ENCODE measurements at regions not wholly inside any gene's neighbourhood (a gene's known extent, or its start where the extent isn't known, plus 50 kb on each side); places are given as distances from the start of the nearest gene placed in this dataset.

DNA sequence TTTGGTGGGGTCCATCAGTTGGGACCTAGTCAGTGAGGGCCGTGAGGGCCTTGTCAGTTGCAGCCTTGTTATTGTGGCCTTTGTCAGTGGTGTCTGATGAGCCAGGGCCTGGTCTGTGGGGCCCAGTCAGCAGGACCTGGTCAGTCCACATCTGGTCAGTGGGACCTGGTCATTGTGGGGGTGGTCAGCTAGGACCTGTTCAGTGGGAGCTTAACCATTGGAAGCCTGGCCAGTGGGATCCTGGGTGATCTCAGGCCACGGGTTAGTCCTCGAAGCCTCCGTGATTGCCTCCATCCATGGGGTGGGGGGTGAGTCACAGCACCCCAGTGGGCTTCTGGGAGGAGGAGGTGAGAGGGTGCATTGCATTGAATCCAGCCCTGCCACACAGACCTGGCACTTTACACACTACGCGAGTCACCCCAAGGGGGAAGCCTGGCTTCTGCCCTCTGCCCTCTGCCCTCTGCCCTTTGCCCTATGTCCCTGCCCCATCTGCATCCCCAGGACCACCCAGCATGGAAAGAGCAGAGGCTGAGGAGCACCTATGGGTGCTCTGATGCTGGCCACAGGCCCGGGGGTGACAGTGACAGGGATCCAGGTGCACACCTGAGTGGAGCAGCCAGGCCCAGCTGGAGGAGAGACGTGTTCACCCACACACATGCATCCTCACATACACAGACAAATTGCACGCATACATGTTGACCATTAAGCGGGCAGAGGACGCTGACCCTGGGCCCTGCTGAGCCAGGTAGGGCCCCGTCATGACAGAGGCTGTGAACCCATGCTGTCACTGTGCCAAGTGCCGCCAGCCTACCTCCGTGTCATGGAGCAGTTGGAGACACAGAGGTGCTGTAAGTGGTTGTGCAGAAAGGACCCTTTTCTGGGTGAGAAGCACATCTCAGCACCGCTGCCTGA is 59.8 kb upstream of the TPM4 start:
- no peak overlapping the region for H3K4me3 ChIP-seq (ENCODE audit: low read length, poor library complexity, severe bottlenecking)
- no peak overlapping the region for H3K9ac ChIP-seq (ENCODE audit: low read depth, low read length, poor library complexity, severe bottlenecking)
- H3K27me3 ChIP-seq (ENCODE audit: insufficient read depth, low read length, poor library complexity, severe bottlenecking) = no peaks in the 10 kb centered on the region
- no peaks in the 10 kb centered on the region for H3K36me3 ChIP-seq (ENCODE audit: insufficient read depth, low read length)
- no peak overlapping the region for H3K4me2 ChIP-seq (ENCODE audit: low read depth, low read length, poor library complexity, severe bottlenecking)
- no peaks in the 10 kb centered on the region for H3K9me3 ChIP-seq (ENCODE audit: insufficient read depth, low read depth, low read length)
- H3K9me2 ChIP-seq (replicated peaks; ENCODE audit: low read depth, low read length) = no peaks in the 10 kb centered on the region
- no peaks in the 10 kb centered on the region for H3K4me1 ChIP-seq (ENCODE audit: insufficient read depth, low read length, poor library complexity, severe bottlenecking)
- no peaks in the 10 kb centered on the region for H4K20me1 ChIP-seq (ENCODE audit: insufficient read depth, low read length, poor library complexity, severe bottlenecking)
- H2AFZ ChIP-seq (ENCODE audit: low read length) = no peak overlapping the region
- no peak for TF ChIP-seq EZH2phosphoT487 (IDR thresholded peaks at IDR 0.05; ENCODE audit: borderline replicate concordance)
- TF ChIP-seq, protein P1, sequence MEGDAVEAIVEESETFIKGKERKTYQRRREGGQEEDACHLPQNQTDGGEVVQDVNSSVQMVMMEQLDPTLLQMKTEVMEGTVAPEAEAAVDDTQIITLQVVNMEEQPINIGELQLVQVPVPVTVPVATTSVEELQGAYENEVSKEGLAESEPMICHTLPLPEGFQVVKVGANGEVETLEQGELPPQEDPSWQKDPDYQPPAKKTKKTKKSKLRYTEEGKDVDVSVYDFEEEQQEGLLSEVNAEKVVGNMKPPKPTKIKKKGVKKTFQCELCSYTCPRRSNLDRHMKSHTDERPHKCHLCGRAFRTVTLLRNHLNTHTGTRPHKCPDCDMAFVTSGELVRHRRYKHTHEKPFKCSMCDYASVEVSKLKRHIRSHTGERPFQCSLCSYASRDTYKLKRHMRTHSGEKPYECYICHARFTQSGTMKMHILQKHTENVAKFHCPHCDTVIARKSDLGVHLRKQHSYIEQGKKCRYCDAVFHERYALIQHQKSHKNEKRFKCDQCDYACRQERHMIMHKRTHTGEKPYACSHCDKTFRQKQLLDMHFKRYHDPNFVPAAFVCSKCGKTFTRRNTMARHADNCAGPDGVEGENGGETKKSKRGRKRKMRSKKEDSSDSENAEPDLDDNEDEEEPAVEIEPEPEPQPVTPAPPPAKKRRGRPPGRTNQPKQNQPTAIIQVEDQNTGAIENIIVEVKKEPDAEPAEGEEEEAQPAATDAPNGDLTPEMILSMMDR (conservative IDR thresholded peaks at IDR 0.05; ENCODE audit: low read length) = no peak
- H3K79me2 ChIP-seq (ENCODE audit: insufficient read depth, low read length) = no peaks in the 10 kb centered on the region
- no peaks in the 10 kb centered on the region for H3F3A ChIP-seq (ENCODE audit: low read depth)

DNA sequence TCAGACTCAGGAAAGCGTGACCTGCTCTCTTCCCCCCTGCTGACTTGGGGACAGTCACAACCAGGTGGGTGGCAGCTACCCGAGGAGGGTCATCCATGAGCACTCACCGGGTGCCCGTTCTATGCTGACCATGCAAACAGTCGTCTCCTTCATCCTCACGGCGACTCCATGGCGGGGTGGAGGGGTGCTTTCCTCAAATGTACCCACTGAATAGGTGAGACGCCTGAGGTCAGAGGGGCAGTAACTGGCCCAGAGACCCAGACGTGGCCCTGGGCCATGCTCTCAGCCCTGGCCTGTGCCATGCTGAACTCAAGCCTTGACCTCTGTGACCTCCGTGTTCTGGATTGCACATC is 59.2 kb upstream of the TPM4 start:
- Histone ChIP-seq H3K79me2 (ENCODE audit: insufficient read depth, low read length) (no peaks in the 10 kb centered on the region), H3F3A (ENCODE audit: low read depth) (no peaks in the 10 kb centered on the region), H3K4me2 (ENCODE audit: low read depth, low read length, poor library complexity, severe bottlenecking) (no peak overlapping the region), H3K4me3 (ENCODE audit: low read length, poor library complexity, severe bottlenecking) (no peak overlapping the region), H3K9ac (ENCODE audit: low read depth, low read length, poor library complexity, severe bottlenecking) (no peak overlapping the region), H4K20me1 (ENCODE audit: insufficient read depth, low read length, poor library complexity, severe bottlenecking) (no peaks in the 10 kb centered on the region), H3K27me3 (ENCODE audit: insufficient read depth, low read length, poor library complexity, severe bottlenecking) (no peaks in the 10 kb centered on the region), H3K9me2 (replicated peaks; ENCODE audit: low read depth, low read length) (no peaks in the 10 kb centered on the region), H3K4me1 (ENCODE audit: insufficient read depth, low read length, poor library complexity, severe bottlenecking) (no peaks in the 10 kb centered on the region), H3K9me3 (ENCODE audit: insufficient read depth, low read depth, low read length) (no peaks in the 10 kb centered on the region), H3K36me3 (ENCODE audit: insufficient read depth, low read length) (no peaks in the 10 kb centered on the region), H2AFZ (ENCODE audit: low read length) (no peak overlapping the region)
- TF ChIP-seq, protein P1 (conservative IDR thresholded peaks at IDR 0.05; ENCODE audit: low read length) = no peak
- TF ChIP-seq EZH2phosphoT487 (IDR thresholded peaks at IDR 0.05; ENCODE audit: borderline replicate concordance) = no peak

DNA sequence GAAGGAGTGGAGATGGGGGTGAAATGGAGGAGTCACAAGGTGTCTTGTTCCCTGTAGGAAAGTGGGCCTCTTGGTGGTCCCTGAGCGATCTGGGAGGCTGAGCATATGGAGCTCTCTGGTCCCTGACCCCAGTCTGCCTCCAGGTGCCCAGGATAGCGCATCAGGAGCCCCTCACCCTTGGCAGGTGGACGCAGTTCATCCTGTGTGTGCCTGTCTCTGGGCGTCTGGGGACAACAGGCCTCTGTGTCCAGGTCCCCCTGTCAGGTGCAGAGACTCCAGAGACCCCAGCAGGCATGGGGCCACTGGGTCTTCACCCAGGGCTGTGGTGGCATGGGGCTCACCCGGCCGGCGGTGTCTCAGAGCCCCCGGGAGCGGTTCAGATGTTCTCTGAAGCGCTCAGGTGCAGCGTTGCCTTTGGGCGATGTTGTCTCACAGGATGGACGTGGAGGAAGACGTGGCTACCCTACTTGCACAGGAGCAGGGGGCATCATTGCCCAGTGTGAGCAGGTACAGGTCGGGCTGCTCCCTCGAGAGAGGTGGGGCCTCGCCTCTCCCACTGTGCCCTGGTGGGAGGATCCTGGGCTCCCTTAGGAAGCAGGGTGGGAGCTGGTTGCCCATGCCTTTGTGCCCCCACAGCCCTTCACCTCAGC is 58.1 kb upstream of the TPM4 start:
- no peaks in the 10 kb centered on the region for H3K9me3 ChIP-seq (ENCODE audit: insufficient read depth, low read depth, low read length)
- H3K9me2 ChIP-seq (replicated peaks; ENCODE audit: low read depth, low read length) = no peaks in the 10 kb centered on the region
- no peaks in the 10 kb centered on the region for H3K79me2 ChIP-seq (ENCODE audit: insufficient read depth, low read length)
- H3K4me3 ChIP-seq (ENCODE audit: low read length, poor library complexity, severe bottlenecking) = no peak overlapping the region
- H4K20me1 ChIP-seq (ENCODE audit: insufficient read depth, low read length, poor library complexity, severe bottlenecking) = no peaks in the 10 kb centered on the region
- no peak for TF ChIP-seq EZH2phosphoT487 (IDR thresholded peaks at IDR 0.05; ENCODE audit: borderline replicate concordance)
- TF ChIP-seq, protein P1 (conservative IDR thresholded peaks at IDR 0.05; ENCODE audit: low read length) = no peak
- no peak overlapping the region for H2AFZ ChIP-seq (ENCODE audit: low read length)
- H3K4me1 ChIP-seq (ENCODE audit: insufficient read depth, low read length, poor library complexity, severe bottlenecking) = no peaks in the 10 kb centered on the region
- no peak overlapping the region for H3K4me2 ChIP-seq (ENCODE audit: low read depth, low read length, poor library complexity, severe bottlenecking)
- no peaks in the 10 kb centered on the region for H3F3A ChIP-seq (ENCODE audit: low read depth)
- H3K27me3 ChIP-seq (ENCODE audit: insufficient read depth, low read length, poor library complexity, severe bottlenecking) = no peaks in the 10 kb centered on the region
- H3K36me3 ChIP-seq (ENCODE audit: insufficient read depth, low read length) = no peaks in the 10 kb centered on the region
- H3K9ac ChIP-seq (ENCODE audit: low read depth, low read length, poor library complexity, severe bottlenecking) = no peak overlapping the region
